ENCODE measurements at regions not wholly inside any gene's neighbourhood (a gene's known extent, or its start where the extent isn't known, plus 50 kb on each side); places are given as distances from the start of the nearest gene placed in this dataset.
A peak's percentile ranks its signal among the peaks of the same experiment; 100 is the strongest.

GRCh38 chrX:8873956-8874355, 72.8 kb upstream of the FAM9A start:
- H3K9me3 ChIP-seq (ENCODE audit: control insufficient read depth in 5 of 5, low read length in 5 of 5) = peaks cover 0 to 3% (median 0%) of the 10 kb centered on the region in 5 donors
- H3K4me1 ChIP-seq (ENCODE audit: control insufficient read depth in 5 of 5, insufficient read depth in 5 of 5, low read length in 5 of 5) = peaks cover 0 to 8% (median 3%) of the 10 kb centered on the region in 5 donors
- H3K9ac ChIP-seq (ENCODE audit: low read length in 5 of 5) = no peak overlapping the region
- H3K36me3 ChIP-seq (ENCODE audit: control insufficient read depth in 5 of 5, insufficient read depth in 5 of 5, low read length in 5 of 5) = no peaks in the 10 kb centered on the region
- no peak overlapping the region for H3K27ac ChIP-seq (ENCODE audit: low read depth, low read length)
- H3K27me3 ChIP-seq (ENCODE audit: control insufficient read depth in 5 of 5, insufficient read depth in 4 of 5, low read length in 5 of 5) = peaks cover 0 to 15% (median 5%) of the 10 kb centered on the region in 5 donors
- H3K4me3 ChIP-seq (ENCODE audit: low read depth in 1 of 5, low read length in 5 of 5) = no peak overlapping the region

DNA sequence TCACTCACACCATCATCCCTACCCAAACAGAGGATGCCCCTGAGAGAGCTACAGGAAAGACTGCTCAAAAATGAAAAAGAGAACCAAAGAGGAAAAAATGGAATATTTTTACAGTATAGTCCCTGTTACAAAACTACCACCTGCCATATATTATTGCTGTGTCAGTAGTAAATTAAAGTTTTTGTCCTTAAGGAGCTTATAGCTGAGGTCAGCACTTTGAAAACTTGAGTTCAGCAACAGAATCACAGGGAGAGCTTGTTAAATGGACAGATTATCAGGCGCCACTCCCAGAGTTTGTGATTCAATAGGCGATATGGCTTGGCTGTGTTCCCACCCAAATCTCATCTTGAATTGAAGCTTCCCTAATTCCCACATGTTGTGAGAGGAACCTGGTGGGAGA, 71.9 kb upstream of the FAM9A start:
- Histone ChIP-seq H3K4me3 (ENCODE audit: low read depth in 1 of 5, low read length in 5 of 5) (no peak overlapping the region), H3K4me1 (ENCODE audit: control insufficient read depth in 5 of 5, insufficient read depth in 5 of 5, low read length in 5 of 5) (peaks cover 0 to 8% (median 3%) of the 10 kb centered on the region in 5 donors), H3K9me3 (ENCODE audit: control insufficient read depth in 5 of 5, low read length in 5 of 5) (peaks cover 0 to under 1% (median 0%) of the 10 kb centered on the region in 5 donors), H3K9ac (ENCODE audit: low read length in 5 of 5) (no peak overlapping the region), H3K36me3 (ENCODE audit: control insufficient read depth in 5 of 5, insufficient read depth in 5 of 5, low read length in 5 of 5) (no peaks in the 10 kb centered on the region), H3K27ac (ENCODE audit: low read depth, low read length) (no peak overlapping the region), H3K27me3 (ENCODE audit: control insufficient read depth in 5 of 5, insufficient read depth in 4 of 5, low read length in 5 of 5) (peaks cover 0 to 15% (median 5%) of the 10 kb centered on the region in 5 donors)

DNA sequence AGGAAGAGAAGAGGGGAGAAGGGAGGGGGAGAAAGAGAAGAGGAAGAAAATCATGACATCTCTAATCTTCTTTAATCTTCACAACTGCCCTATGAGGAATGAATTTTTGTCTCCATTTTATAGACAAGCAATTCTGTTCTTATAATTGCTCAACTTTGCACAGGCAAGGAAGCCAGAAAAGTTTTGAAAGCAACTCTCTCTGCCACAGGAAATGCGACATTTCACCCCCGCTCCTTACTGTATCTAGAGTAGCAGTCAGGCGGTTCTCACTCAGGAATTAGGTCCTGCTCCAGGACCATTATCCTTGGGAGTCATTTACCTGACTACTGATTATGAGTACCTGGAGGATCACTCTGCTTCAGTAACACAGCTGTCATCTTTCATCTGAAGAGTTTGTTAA, 69.2 kb upstream of the FAM9A start:
- Histone ChIP-seq H3K27ac (ENCODE audit: low read depth, low read length) (peak overlapping the region; percentile 32), H3K4me1 (ENCODE audit: control insufficient read depth in 5 of 5, insufficient read depth in 5 of 5, low read length in 5 of 5) (peaks cover 0 to 8% (median 3%) of the 10 kb centered on the region in 5 donors)

DNA sequence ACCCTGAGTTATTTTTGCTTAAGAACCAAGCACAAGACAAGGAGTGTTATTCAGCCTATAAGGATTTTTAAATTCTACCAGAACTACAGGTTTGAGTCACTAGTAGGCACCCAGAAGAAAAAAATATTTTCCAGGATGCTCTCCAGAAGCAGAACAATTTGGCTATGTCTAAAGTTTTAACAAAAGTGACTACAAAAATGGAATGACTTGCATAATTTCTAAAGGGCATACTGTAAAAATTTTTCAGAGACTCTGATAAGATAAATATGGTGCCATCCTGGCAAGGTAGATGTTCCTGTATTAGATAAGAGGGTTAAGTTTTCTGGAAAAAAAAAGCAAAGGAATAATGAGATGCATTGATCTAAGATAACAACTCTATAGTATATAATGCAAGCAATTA, 68.6 kb upstream of the FAM9A start:
- no peaks in the 10 kb centered on the region for H3K9me3 ChIP-seq (ENCODE audit: control insufficient read depth in 5 of 5, low read length in 5 of 5)
- no peaks in the 10 kb centered on the region for H3K36me3 ChIP-seq (ENCODE audit: control insufficient read depth in 5 of 5, insufficient read depth in 5 of 5, low read length in 5 of 5)
- H3K27ac ChIP-seq (ENCODE audit: low read depth, low read length) = peak overlapping the region; percentile 32
- peaks cover 0 to 10% (median 5%) of the 10 kb centered on the region in 5 donors for H3K27me3 ChIP-seq (ENCODE audit: control insufficient read depth in 5 of 5, insufficient read depth in 4 of 5, low read length in 5 of 5)
- H3K4me3 ChIP-seq (ENCODE audit: low read depth in 1 of 5, low read length in 5 of 5) = no peak overlapping the region
- peaks cover 0 to 8% (median 3%) of the 10 kb centered on the region in 5 donors for H3K4me1 ChIP-seq (ENCODE audit: control insufficient read depth in 5 of 5, insufficient read depth in 5 of 5, low read length in 5 of 5)
- H3K9ac ChIP-seq (ENCODE audit: low read length in 5 of 5) = no peak overlapping the region

More for the DNA sequence above, 69.2 kb upstream of the FAM9A start:
- Histone ChIP-seq H3K9me3 (ENCODE audit: control insufficient read depth in 5 of 5, low read length in 5 of 5) (no peaks in the 10 kb centered on the region), H3K27me3 (ENCODE audit: control insufficient read depth in 5 of 5, insufficient read depth in 4 of 5, low read length in 5 of 5) (peaks cover 0 to 15% (median 5%) of the 10 kb centered on the region in 5 donors), H3K36me3 (ENCODE audit: control insufficient read depth in 5 of 5, insufficient read depth in 5 of 5, low read length in 5 of 5) (no peaks in the 10 kb centered on the region), H3K9ac (ENCODE audit: low read length in 5 of 5) (no peak overlapping the region), H3K4me3 (ENCODE audit: low read depth in 1 of 5, low read length in 5 of 5) (no peak overlapping the region)

- Histone ChIP-seq H3K9me3 (ENCODE audit: control insufficient read depth in 5 of 5, low read length in 5 of 5) (no peaks in the 10 kb centered on the region), H3K4me3 (ENCODE audit: low read depth in 1 of 5, low read length in 5 of 5) (no peak overlapping the region), H3K36me3 (ENCODE audit: control insufficient read depth in 5 of 5, insufficient read depth in 5 of 5, low read length in 5 of 5) (no peaks in the 10 kb centered on the region), H3K4me1 (ENCODE audit: control insufficient read depth in 5 of 5, insufficient read depth in 5 of 5, low read length in 5 of 5) (peaks cover 0 to 8% (median 3%) of the 10 kb centered on the region in 5 donors), H3K27ac (ENCODE audit: low read depth, low read length) (no peak overlapping the region), H3K9ac (ENCODE audit: low read length in 5 of 5) (no peak overlapping the region), H3K27me3 (ENCODE audit: control insufficient read depth in 5 of 5, insufficient read depth in 4 of 5, low read length in 5 of 5) (peaks cover 0 to 10% (median 5%) of the 10 kb centered on the region in 5 donors)
These were observed 67.7 kb upstream of the FAM9A start for GRCh38 chrX:8868906-8869305.

DNA sequence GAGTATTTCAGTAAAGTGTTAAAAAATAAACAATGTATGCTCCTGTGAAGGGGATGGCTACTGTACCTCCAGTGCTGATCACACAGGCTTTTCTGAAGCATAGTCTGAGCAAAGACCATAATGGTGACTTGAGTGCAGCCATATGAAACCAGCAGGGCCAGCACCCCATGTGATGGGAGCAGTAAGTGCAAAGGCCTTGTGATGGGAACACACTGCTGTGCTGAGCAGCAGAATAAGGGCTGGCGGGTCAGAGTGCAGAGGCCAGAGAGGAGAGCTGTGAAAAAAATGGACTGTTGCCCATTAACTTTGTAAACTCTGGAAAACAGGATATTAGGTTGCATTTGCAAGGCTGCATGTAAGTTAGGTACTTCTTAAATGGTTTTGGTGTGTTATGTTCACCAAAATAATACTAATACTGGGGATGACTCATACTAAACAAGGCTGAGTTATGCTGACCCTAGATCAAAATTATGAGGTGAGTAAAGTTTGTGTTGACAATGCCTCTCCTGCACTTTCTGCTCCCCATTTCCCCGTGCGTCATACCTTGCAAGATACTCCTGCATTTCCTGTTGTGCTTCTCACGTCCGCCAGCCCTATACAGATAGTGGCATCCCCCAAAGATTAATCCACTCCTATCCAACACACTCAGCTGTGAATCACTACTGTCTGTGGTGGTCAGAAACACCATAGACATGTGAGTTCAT, 67.0 kb upstream of the FAM9A start:
- H3K4me1 ChIP-seq (ENCODE audit: control insufficient read depth in 5 of 5, insufficient read depth in 5 of 5, low read length in 5 of 5) = peaks cover 0 to 8% (median 3%) of the 10 kb centered on the region in 5 donors
- H3K27ac ChIP-seq (ENCODE audit: low read depth, low read length) = no peak overlapping the region
- H3K4me3 ChIP-seq (ENCODE audit: low read depth in 1 of 5, low read length in 5 of 5) = no peak overlapping the region
- no peaks in the 10 kb centered on the region for H3K9me3 ChIP-seq (ENCODE audit: control insufficient read depth in 5 of 5, low read length in 5 of 5)
- peaks cover 0 to 11% (median 8%) of the 10 kb centered on the region in 5 donors for H3K27me3 ChIP-seq (ENCODE audit: control insufficient read depth in 5 of 5, insufficient read depth in 4 of 5, low read length in 5 of 5)
- no peak overlapping the region for H3K9ac ChIP-seq (ENCODE audit: low read length in 5 of 5)
- H3K36me3 ChIP-seq (ENCODE audit: control insufficient read depth in 5 of 5, insufficient read depth in 5 of 5, low read length in 5 of 5) = no peaks in the 10 kb centered on the region

DNA sequence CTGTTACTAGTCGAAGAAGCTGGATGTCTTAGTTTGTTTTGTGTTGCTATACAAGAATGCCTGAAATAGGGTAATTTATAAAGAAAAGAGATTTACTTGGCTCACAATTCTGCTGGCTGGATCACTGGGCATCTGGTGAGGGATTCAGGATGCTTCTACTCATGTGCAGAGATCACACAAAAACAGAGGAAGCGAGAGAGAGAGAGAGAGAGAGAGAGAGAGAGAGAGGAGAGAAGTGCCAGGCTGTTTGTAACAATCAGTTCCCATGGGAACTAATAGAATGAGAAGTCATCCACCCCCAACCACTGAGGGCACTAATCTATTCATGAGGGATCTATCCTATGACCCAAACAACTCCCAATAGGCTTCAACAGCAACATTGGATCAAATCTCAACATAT, 66.2 kb upstream of the FAM9A start:
- H3K27me3 ChIP-seq (ENCODE audit: control insufficient read depth in 5 of 5, insufficient read depth in 4 of 5, low read length in 5 of 5) = peaks cover 0 to 16% (median 6%) of the 10 kb centered on the region in 5 donors
- H3K9ac ChIP-seq (ENCODE audit: low read length in 5 of 5) = no peak overlapping the region
- peaks cover 0 to 8% (median 3%) of the 10 kb centered on the region in 5 donors for H3K4me1 ChIP-seq (ENCODE audit: control insufficient read depth in 5 of 5, insufficient read depth in 5 of 5, low read length in 5 of 5)
- no peaks in the 10 kb centered on the region for H3K9me3 ChIP-seq (ENCODE audit: control insufficient read depth in 5 of 5, low read length in 5 of 5)
- no peak overlapping the region for H3K4me3 ChIP-seq (ENCODE audit: low read depth in 1 of 5, low read length in 5 of 5)
- H3K27ac ChIP-seq (ENCODE audit: low read depth, low read length) = no peak overlapping the region
- H3K36me3 ChIP-seq (ENCODE audit: control insufficient read depth in 5 of 5, insufficient read depth in 5 of 5, low read length in 5 of 5) = no peaks in the 10 kb centered on the region

GRCh38 chrX:8864161-8864560, 63.0 kb upstream of the FAM9A start:
- H3K36me3 ChIP-seq (ENCODE audit: control insufficient read depth in 5 of 5, insufficient read depth in 5 of 5, low read length in 5 of 5) = no peaks in the 10 kb centered on the region
- peaks cover 0 to 2% (median 0%) of the 10 kb centered on the region in 5 donors for H3K4me1 ChIP-seq (ENCODE audit: control insufficient read depth in 5 of 5, insufficient read depth in 5 of 5, low read length in 5 of 5)
- peaks cover 3 to 13% (median 12%) of the 10 kb centered on the region in 5 donors for H3K27me3 ChIP-seq (ENCODE audit: control insufficient read depth in 5 of 5, insufficient read depth in 4 of 5, low read length in 5 of 5)
- H3K9me3 ChIP-seq (ENCODE audit: control insufficient read depth in 5 of 5, low read length in 5 of 5) = no peaks in the 10 kb centered on the region
- no peak overlapping the region for H3K9ac ChIP-seq (ENCODE audit: low read length in 5 of 5)
- no peak overlapping the region for H3K27ac ChIP-seq (ENCODE audit: low read depth, low read length)
- no peak overlapping the region for H3K4me3 ChIP-seq (ENCODE audit: low read depth in 1 of 5, low read length in 5 of 5)

- Histone ChIP-seq H3K9me3 (ENCODE audit: control insufficient read depth in 5 of 5, low read length in 5 of 5) (no peaks in the 10 kb centered on the region), H3K4me3 (ENCODE audit: low read depth in 1 of 5, low read length in 5 of 5) (no peak overlapping the region), H3K27me3 (ENCODE audit: control insufficient read depth in 5 of 5, insufficient read depth in 4 of 5, low read length in 5 of 5) (peaks cover 3 to 13% (median 12%) of the 10 kb centered on the region in 5 donors), H3K9ac (ENCODE audit: low read length in 5 of 5) (no peak overlapping the region), H3K27ac (ENCODE audit: low read depth, low read length) (no peak overlapping the region), H3K36me3 (ENCODE audit: control insufficient read depth in 5 of 5, insufficient read depth in 5 of 5, low read length in 5 of 5) (no peaks in the 10 kb centered on the region), H3K4me1 (ENCODE audit: control insufficient read depth in 5 of 5, insufficient read depth in 5 of 5, low read length in 5 of 5) (no peaks in the 10 kb centered on the region)
These were observed 60.7 kb upstream of the FAM9A start for GRCh38 chrX:8861908-8862307.

DNA sequence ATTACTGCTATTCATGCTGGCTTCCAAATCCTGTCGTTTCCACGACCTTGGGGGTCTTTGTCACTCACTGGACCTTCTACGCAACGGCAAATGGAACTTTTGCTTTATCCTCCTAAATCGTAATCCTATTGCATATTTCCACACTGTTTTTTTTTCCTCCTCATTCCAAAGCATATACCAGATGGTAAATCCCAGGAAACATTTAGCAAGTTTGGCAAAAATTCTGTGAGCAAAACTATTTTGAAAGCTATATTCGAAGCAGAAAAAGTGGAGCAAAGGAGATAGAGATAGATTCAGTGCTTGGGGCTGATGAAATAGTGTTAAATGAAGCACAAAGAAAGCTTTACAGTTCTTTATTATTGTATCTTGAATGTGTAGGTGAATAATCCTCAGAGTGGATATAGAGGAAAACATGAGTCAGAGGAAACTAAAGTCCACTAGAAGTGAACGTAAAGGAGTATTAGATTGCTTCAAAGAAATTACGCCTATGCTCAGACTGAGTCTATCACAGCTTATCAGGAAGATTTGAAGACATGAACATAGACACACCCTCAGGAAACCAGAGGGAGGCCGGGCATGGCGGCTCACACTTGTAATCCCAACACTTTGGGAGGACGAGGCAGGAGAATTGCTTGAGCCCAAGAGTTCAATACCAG, 50.2 kb upstream of the FAM9A start:
- peaks cover 0 to 4% (median 4%) of the 10 kb centered on the region in 5 donors for H3K27me3 ChIP-seq (ENCODE audit: control insufficient read depth in 5 of 5, insufficient read depth in 4 of 5, low read length in 5 of 5)
- H3K4me3 ChIP-seq (ENCODE audit: low read depth in 1 of 5, low read length in 5 of 5) = no peak overlapping the region
- no peaks in the 10 kb centered on the region for H3K9me3 ChIP-seq (ENCODE audit: control insufficient read depth in 5 of 5, low read length in 5 of 5)
- peak overlapping the region; percentile 31 for H3K27ac ChIP-seq (ENCODE audit: low read depth, low read length)
- no peaks in the 10 kb centered on the region for H3K36me3 ChIP-seq (ENCODE audit: control insufficient read depth in 5 of 5, insufficient read depth in 5 of 5, low read length in 5 of 5)
- no peak overlapping the region for H3K9ac ChIP-seq (ENCODE audit: low read length in 5 of 5)
- peaks cover 0 to 4% (median 0%) of the 10 kb centered on the region in 5 donors for H3K4me1 ChIP-seq (ENCODE audit: control insufficient read depth in 5 of 5, insufficient read depth in 5 of 5, low read length in 5 of 5)
